ENCODE measurements at regions not wholly inside any gene's neighbourhood (a gene's known extent, or its start where the extent isn't known, plus 50 kb on each side); places are given as distances from the start of the nearest gene placed in this dataset.
"Not testable (repeated sequence)": the region's sequence is repeated elsewhere in the genome, so short reads cannot be mapped to it uniquely, and the experiment has no call there.

GRCh38 chr1:232579958-232580941 is 49.7 kb downstream of the SIPA1L2 start:
- DNase-seq, result no peak

GRCh38 chr1:232579466-232579865 is 50.5 kb downstream of the SIPA1L2 start:
- DNase-seq, result no peak

- DNase-seq, result no peak
Measured at GRCh38 chr1:232578651-232579195, 51.2 kb downstream of the SIPA1L2 start.

- DNase-seq, result no peak
Measured at GRCh38 chr1:232577772-232578171, 52.2 kb downstream of the SIPA1L2 start.

GRCh38 chr1:232576537-232576936 is 53.4 kb downstream of the SIPA1L2 start:
- no peak for DNase-seq

- DNase-seq, result no peak
Measured at GRCh38 chr1:232575763-232576040, 54.2 kb downstream of the SIPA1L2 start.

- DNase-seq, result no peak
Measured at GRCh38 chr1:232574889-232575762, 54.8 kb downstream of the SIPA1L2 start.

GRCh38 chr1:232574077-232574476 is 55.9 kb downstream of the SIPA1L2 start:
- no peak for DNase-seq

GRCh38 chr1:232571523-232571922 is 58.4 kb downstream of the SIPA1L2 start:
- DNase-seq, result no peak

- no peak for DNase-seq
Measured at GRCh38 chr1:232570007-232570406, 59.9 kb downstream of the SIPA1L2 start.

GRCh38 chr1:232569554-232569921 is 60.4 kb downstream of the SIPA1L2 start:
- DNase-seq, result not testable (repeated sequence)

GRCh38 chr1:232568906-232569553 is 60.9 kb downstream of the SIPA1L2 start:
- DNase-seq, result no peak

GRCh38 chr1:232568331-232568852 is 61.5 kb downstream of the SIPA1L2 start:
- no peak for DNase-seq

- no peak for DNase-seq
Measured at GRCh38 chr1:232566093-232566492, 63.8 kb downstream of the SIPA1L2 start.

- DNase-seq, result no peak
Measured at GRCh38 chr1:232562855-232563510, 67.0 kb downstream of the SIPA1L2 start.

GRCh38 chr1:232561381-232561780 is 68.6 kb downstream of the SIPA1L2 start:
- no peak for DNase-seq

GRCh38 chr1:232560940-232561339 is 69.0 kb downstream of the SIPA1L2 start:
- DNase-seq, result no peak

GRCh38 chr1:232558954-232559353 is 71.0 kb downstream of the SIPA1L2 start:
- DNase-seq, result no peak

GRCh38 chr1:232557502-232558191 is 72.3 kb downstream of the SIPA1L2 start:
- DNase-seq, result no peak

- no peak for DNase-seq
Measured at GRCh38 chr1:232557096-232557495, 72.8 kb downstream of the SIPA1L2 start.

GRCh38 chr1:232556351-232556750 is 73.6 kb downstream of the SIPA1L2 start:
- no peak for DNase-seq
